IPS DF 6.9 (cell line): ENCODE measurements at regions not wholly inside any gene's neighbourhood (a gene's known extent, or its start where the extent isn't known, plus 50 kb on each side); places are given as distances from the start of the nearest gene placed in this dataset.

Experiments used
- DNase-seq: peaks from one replicate; pipeline ENCODE4 v3.0.0-alpha.2; 2013; ENCODE audit warnings: low read depth, low spot score
- H3K27ac ChIP-seq: one replicate; pipeline ENCODE4 v1.5.1; 2013; ENCODE audit warnings: low read length, control low read depth
- H3K27me3 ChIP-seq: 2 replicates; pipeline ENCODE4 v1.6.1; 2013; ENCODE audit warnings: mild to moderate bottlenecking, low read length; ENCODE audit not compliant: control insufficient read depth, insufficient read depth
- H3K36me3 ChIP-seq: 2 replicates; pipeline ENCODE4 v1.6.1; 2013; ENCODE audit warnings: low read length; ENCODE audit not compliant: control insufficient read depth, insufficient read depth
- H3K4me1 ChIP-seq: 2 replicates; pipeline ENCODE4 v1.6.1; 2013; ENCODE audit warnings: low read length; ENCODE audit not compliant: control insufficient read depth, insufficient read depth
- H3K4me3 ChIP-seq: 2 replicates; pipeline ENCODE4 v1.5.1; 2013; ENCODE audit warnings: mild to moderate bottlenecking, low read length
- H3K9me3 ChIP-seq: 2 replicates; pipeline ENCODE4 v1.6.1; 2013; ENCODE audit warnings: low read length, inconsistent platforms; ENCODE audit not compliant: control insufficient read depth, insufficient read depth
- WGBS: extraction: QIAGEN DNeasy Blood & Tissue Kit; methylation state at CpG from one replicate; pipeline ENCODE4 v1.1.7; 2013; ENCODE audit warnings: mixed read lengths, missing lambda C conversion rate; ENCODE audit not compliant: insufficient read length, insufficient coverage; 5-methylcytosine and 5-hydroxymethylcytosine counted together

DNA sequence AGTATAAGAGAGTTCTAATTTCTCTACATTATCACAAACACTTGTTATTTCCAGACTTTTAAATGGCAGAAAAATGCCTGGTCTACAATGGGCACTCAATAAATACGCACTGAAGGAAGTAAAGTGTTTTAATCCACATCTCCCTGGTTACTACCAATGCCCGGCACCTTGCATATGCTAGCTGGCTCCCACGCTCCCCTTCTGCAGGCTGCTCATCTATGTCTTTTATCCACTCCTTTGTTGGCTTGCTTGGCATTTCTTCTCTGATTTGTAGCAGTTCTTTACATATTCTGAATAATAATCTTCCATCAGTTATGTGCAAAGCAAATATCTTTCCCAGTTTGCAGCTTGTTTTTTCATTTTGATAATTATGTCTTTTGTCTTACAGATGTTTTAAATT, 74.6 kb upstream of the PRR23E start:
- no peak for DNase-seq
- Histone ChIP-seq H3K36me3 (no peaks in the 10 kb centered on the region), H3K4me1 (peaks cover 4% of the 10 kb centered on the region; the same call in 1 of the 2 replicates), H3K27me3 (no peaks in the 10 kb centered on the region), H3K4me3 (no peak overlapping the region), H3K27ac (no peak overlapping the region), H3K9me3 (no peaks in the 10 kb centered on the region)
- no CpG with 5 or more reads among the region's 3 CpGs for WGBS

DNA sequence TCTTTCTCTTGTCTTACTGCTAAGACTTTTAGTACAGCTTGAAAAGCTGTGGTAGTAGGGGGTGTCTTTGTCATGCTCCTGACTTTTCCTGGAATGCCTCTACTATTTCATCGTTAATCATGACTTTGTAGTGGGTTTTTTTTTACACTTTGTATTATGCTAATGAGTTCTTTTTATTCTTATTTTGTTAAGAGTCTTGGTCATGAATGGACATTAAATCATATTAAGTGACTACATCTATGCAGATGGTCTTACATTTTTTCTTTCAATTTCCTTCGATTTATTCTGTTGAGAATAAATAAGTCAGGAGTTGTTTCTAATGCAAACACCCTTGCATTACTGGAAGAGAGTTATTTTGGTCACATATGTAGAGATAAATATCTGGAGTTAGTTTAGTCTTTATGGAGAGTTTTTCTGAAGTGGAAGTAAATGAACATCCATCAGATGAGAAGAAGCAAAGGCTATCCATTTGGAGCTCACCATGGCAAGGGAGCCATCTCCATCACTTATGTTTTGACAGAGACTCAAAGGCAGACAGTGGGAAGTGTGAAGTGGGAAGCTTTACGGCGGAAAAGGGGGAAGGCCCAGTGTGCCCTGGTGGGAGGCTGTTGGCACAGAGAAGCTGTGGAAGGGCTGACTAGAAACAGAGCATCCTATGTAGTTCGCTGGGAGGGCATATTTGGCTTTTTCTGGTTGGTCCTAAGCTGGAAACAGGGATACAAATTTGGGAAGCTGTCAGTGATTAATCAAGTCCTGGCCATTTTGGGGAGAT, 73.1 kb upstream of the PRR23E start:
- Histone ChIP-seq H3K27me3 (no peaks in the 10 kb centered on the region), H3K27ac (no peak overlapping the region), H3K4me1 (peaks cover 4% of the 10 kb centered on the region; the same call in 1 of the 2 replicates), H3K4me3 (no peak overlapping the region), H3K9me3 (no peaks in the 10 kb centered on the region), H3K36me3 (no peaks in the 10 kb centered on the region)
- WGBS, result no CpG with 5 or more reads among the region's 5 CpGs
- no peak for DNase-seq

DNA sequence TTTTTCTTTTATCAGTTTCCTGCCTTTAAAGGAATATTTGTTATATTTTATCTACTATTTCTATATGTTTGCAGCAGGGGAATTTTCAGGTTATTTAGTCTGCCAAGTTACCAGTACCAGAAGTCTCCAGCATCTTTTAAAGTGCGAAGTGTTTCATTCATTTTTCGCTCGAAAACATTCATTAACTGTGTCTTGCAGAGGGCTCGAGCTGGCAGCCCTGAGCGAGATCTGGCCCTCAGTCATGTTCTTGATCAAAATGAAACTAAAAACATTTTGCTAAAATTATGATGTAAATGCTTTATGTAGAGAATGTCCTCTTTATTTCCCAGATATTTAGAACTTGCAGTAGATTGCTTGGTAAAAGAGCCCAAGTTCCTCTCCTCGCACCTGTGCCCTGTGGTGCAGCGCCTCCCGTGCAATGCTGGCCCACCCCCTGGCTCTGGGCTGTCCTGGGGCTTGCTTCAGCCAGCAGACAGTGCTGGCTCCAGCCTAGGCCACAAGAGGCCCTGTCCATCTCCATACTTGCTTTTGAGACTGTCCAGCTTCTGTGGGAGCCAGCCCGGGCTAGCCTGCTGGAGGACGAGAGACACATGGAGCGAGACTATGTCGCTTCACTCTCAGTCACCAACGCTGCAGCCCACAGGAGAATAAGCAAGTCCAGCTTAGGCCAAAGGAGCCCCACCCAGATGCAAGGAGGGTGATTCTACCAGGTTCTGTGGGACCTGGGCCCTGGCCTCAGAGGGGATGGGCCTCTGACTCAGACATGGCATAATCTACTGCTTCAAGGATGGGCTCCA, 71.9 kb upstream of the PRR23E start:
- H3K4me1 ChIP-seq, result peaks cover 2% of the 10 kb centered on the region; the same call in 1 of the 2 replicates
- no CpG with 5 or more reads among the region's 13 CpGs for WGBS
- no peaks in the 10 kb centered on the region for H3K9me3 ChIP-seq
- H3K36me3 ChIP-seq, result no peaks in the 10 kb centered on the region
- H3K4me3 ChIP-seq, result no peak overlapping the region
- no peaks in the 10 kb centered on the region for H3K27me3 ChIP-seq
- DNase-seq, result no peak
- no peak overlapping the region for H3K27ac ChIP-seq

DNA sequence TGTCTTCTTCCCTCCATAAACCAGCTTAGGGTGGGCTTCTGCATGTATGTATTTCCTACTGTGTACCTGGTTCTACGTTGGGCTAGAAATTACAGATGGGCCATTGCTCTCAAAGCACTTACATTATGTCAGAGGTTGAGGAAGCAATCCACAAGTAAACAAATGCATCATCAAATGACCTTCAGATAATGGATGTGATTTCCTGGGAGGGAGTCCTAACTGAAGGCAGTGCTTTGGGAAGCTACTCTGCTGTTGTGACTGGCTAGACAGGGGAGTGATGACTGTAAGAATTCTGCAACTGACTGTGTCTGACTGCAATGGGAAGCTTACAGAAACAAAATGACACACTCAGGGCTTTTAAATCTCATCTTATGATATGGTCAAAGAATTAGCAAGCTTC, 71.0 kb upstream of the PRR23E start:
- WGBS, result no CpG with 5 or more reads among the region's 1 CpG

DNA sequence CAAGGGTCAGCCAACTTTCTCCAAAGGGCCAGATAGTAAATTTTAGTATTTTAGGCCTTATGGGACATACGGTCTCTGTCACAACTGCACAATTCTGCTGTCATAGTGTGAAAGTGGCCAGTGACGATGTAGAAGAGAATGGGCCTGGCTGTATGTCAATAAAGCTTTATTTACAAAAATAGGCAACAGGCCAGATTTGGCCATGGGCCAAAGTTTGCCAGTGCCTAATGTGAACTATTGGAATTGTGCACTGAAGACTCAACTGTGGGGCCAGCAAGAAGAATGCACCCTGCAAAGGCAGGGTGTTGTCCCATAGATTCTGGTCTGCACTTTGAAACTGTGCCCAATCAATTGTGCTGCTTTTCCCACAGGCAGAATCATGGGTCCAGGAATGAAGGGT, 69.4 kb upstream of the PRR23E start:
- no CpG with 5 or more reads among the region's 2 CpGs for WGBS
- H3K9me3 ChIP-seq, result no peaks in the 10 kb centered on the region
- no peaks in the 10 kb centered on the region for H3K36me3 ChIP-seq
- no peaks in the 10 kb centered on the region for H3K27me3 ChIP-seq
- H3K4me1 ChIP-seq, result no peaks in the 10 kb centered on the region
- H3K4me3 ChIP-seq, result no peak overlapping the region
- no peak for DNase-seq
- no peak overlapping the region for H3K27ac ChIP-seq

More for the DNA sequence above, 71.0 kb upstream of the PRR23E start:
- DNase-seq, result no peak
- H3K36me3 ChIP-seq, result no peaks in the 10 kb centered on the region
- no peak overlapping the region for H3K27ac ChIP-seq
- no peaks in the 10 kb centered on the region for H3K4me1 ChIP-seq
- no peak overlapping the region for H3K4me3 ChIP-seq
- H3K9me3 ChIP-seq, result no peaks in the 10 kb centered on the region
- H3K27me3 ChIP-seq, result no peaks in the 10 kb centered on the region

DNA sequence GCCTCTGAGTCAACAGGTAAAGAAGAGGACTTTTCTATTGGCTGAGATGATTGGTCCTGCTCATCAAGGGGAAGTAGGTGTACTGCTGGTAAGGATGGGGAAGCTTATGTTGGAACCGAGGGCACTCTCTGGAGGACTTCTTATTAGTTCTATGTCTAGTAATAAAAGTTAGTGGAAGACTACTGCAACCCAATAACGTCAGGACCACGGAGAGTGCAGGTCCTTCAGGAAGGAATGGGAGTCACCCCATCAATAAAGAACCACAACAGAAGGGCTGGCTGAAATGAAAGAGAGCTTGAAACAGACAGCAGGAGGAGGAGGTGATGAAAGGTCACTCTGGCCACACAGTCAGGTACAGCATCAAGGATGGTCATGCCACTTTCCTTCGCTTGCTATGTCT, 68.8 kb upstream of the PRR23E start:
- Histone ChIP-seq H3K9me3 (no peaks in the 10 kb centered on the region), H3K27ac (no peak overlapping the region), H3K36me3 (no peaks in the 10 kb centered on the region), H3K27me3 (no peaks in the 10 kb centered on the region), H3K4me3 (no peak overlapping the region), H3K4me1 (no peaks in the 10 kb centered on the region)
- no peak for DNase-seq
- WGBS, result no CpG with 5 or more reads among the region's 4 CpGs

DNA sequence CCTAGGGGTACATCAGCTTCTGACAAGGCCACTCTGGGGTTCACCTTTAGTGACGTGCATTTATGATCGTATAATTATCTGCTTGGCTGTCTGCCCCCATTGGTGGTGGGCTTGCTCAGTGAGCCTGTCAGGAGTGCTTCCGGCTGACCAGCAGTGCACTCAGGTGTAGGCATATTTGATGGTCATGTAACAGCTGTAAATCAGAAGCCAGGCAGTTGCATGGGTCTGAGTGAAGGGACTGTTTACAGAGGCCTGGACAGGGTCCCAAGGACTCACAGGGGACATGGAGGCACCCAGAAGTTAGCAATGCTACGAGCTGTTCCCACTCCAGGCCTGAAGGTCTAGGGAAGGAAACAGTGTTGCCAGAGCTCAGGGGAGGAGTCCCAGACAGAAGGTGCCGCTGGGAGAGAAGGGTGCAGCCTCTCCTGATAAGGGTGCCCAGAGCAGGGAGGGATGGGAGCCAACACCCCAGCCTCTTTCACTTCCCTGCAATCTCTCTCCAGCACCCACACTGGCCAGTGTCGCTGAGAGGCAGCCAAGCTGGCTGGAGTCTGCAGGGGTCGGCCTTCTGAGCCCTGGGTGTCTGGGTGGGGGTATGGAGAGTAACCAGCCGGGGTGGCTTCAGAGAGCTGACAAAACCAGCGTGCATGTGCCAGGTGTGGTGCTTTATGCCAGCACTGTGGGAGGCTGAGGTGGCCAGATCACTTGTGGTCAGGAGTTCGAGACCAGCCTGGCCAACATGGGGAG, 61.3 kb upstream of the PRR23E start:
- peaks cover 11% of the 10 kb centered on the region for H3K27me3 ChIP-seq
- no peak overlapping the region for H3K27ac ChIP-seq
- DNase-seq, result no peak
- WGBS, result no CpG with 5 or more reads among the region's 10 CpGs
- H3K4me1 ChIP-seq, result peaks cover 7% of the 10 kb centered on the region
- H3K9me3 ChIP-seq, result no peaks in the 10 kb centered on the region
- no peaks in the 10 kb centered on the region for H3K36me3 ChIP-seq
- no peak overlapping the region for H3K4me3 ChIP-seq

DNA sequence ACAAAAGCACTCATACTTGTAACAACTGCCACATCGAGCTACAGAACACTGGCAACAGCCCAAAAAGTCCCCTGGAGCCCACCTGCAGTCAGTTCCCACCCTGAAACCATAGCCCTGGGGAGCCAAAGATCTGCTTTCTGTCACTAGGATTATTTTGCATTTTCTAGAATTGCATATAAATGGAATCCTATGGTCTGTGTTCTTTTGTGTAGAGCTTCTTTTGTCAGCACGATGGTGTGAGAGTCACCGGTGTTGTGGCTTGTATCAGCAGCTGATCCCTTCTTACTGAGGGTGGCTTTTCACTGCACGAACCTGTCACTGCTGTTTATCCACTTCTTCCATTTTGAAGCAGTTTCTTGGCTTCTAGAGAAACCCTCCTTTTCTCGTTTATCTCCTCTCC, 60.1 kb upstream of the PRR23E start:
- H3K9me3 ChIP-seq, result no peaks in the 10 kb centered on the region
- peaks cover 11% of the 10 kb centered on the region for H3K27me3 ChIP-seq
- H3K4me3 ChIP-seq, result no peak overlapping the region
- H3K4me1 ChIP-seq, result peaks cover 7% of the 10 kb centered on the region
- no peak for DNase-seq
- no peaks in the 10 kb centered on the region for H3K36me3 ChIP-seq
- H3K27ac ChIP-seq, result no peak overlapping the region
- WGBS, result no CpG with 5 or more reads among the region's 5 CpGs

DNA sequence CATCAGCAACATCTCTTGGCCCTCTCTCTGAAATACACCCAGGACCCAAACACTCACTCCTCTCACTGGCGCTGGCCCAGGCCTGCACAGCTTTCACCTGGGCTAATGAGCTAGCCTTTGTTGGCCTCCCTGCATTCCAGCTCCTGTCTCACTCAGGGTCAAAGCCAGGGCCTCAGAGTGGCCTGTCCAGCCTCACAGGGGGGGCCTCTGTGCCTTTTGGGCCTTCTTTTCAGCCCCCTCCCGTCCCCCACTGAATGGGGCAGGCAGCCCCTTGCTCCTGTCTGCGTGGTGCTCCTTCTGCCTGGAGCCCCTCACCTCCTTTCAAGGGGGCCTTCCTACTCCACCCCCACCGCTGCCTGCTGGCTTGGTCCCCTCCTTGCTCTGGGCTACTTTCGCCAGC, 59.0 kb upstream of the PRR23E start:
- peaks cover 7% of the 10 kb centered on the region for H3K4me1 ChIP-seq
- DNase-seq, result no peak

DNA sequence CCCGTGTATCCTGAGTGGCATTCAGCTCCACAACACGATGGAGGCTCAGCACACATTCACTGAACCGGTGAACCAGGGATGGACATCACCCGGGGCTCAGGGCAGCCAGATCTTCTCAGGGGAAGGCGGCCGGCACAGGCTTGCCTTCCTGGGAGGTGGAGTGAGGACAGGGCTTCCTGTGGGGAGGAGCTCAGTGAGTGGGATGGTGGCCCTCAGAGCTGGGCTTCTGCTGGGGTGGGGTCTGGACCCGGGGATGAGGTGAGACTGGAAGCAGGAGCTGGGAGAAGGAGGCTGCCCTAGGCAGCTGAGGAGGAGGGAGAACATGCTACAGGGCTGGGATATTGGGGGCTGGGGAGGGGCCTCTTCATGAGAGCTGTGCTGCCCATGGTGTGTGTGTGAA, 58.5 kb upstream of the PRR23E start:
- WGBS, result no CpG with 5 or more reads among the region's 7 CpGs
- DNase-seq, result no peak
- Histone ChIP-seq H3K4me1 (peaks cover 7% of the 10 kb centered on the region), H3K4me3 (no peak overlapping the region), H3K27ac (no peak overlapping the region), H3K36me3 (no peaks in the 10 kb centered on the region), H3K9me3 (no peaks in the 10 kb centered on the region), H3K27me3 (peaks cover 11% of the 10 kb centered on the region)

More for the DNA sequence above, 59.0 kb upstream of the PRR23E start:
- H3K9me3 ChIP-seq, result no peaks in the 10 kb centered on the region
- no peak overlapping the region for H3K27ac ChIP-seq
- no peak overlapping the region for H3K4me3 ChIP-seq
- H3K27me3 ChIP-seq, result peaks cover 11% of the 10 kb centered on the region
- H3K36me3 ChIP-seq, result no peaks in the 10 kb centered on the region
- no CpG with 5 or more reads among the region's 5 CpGs for WGBS
